ENCODE measurements at regions not wholly inside any gene's neighbourhood (a gene's known extent, or its start where the extent isn't known, plus 50 kb on each side); places are given as distances from the start of the nearest gene placed in this dataset.

DNA sequence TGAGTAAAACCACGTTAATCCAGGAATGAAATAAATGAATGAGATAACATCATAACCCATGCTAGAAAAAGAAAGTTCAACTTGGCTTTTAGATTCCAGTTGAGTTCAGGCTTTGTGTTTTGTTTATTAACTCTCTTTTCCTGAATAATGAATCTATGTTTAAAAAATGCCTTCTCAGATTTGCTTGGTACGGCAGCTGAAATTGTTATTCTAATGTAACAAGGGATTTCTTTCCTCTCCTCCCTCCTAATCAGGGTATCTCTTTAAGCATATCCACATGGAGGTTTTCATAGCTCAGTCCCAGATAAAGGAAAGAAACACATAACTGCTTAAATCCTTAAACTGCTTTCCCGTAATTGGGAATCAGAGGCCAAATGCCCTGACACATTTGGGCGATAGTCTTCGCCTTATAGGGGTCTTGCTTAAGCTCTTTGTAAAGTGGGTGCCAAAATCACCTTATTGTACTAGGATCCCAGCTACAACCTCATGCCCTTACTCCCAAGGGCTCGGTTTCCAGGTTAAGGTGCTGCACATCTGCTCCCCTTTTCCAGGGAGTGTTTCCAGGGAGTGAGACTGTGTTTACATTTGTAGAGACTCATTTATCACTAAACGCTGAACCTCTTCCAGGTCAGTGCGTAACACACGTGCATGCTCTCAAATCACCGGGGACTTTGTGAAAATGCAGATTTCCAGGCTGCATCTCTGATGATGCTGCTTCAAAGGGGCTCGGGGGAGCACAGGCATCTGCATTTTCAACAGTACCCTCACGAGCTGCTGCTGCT lies 142.8 kb upstream of the FOXF1 start:
- no peak for TF ChIP-seq POLR2A (IDR thresholded peaks at IDR 0.05)
- TF ChIP-seq, protein P1, sequence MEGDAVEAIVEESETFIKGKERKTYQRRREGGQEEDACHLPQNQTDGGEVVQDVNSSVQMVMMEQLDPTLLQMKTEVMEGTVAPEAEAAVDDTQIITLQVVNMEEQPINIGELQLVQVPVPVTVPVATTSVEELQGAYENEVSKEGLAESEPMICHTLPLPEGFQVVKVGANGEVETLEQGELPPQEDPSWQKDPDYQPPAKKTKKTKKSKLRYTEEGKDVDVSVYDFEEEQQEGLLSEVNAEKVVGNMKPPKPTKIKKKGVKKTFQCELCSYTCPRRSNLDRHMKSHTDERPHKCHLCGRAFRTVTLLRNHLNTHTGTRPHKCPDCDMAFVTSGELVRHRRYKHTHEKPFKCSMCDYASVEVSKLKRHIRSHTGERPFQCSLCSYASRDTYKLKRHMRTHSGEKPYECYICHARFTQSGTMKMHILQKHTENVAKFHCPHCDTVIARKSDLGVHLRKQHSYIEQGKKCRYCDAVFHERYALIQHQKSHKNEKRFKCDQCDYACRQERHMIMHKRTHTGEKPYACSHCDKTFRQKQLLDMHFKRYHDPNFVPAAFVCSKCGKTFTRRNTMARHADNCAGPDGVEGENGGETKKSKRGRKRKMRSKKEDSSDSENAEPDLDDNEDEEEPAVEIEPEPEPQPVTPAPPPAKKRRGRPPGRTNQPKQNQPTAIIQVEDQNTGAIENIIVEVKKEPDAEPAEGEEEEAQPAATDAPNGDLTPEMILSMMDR (IDR thresholded peaks at IDR 0.05): no peak
